NCI-H2107 (cell line): ENCODE measurements at regions not wholly inside any gene's neighbourhood (a gene's known extent, or its start where the extent isn't known, plus 50 kb on each side); places are given as distances from the start of the nearest gene placed in this dataset.

Experiments
- DNase-seq: peaks from one replicate; lab custom pipeline; 2025; lab: John Stamatoyannopoulos, UW

GRCh38 chr12:41888285-41888684, 256.4 kb downstream of the GXYLT1 start:
- no peak for DNase-seq

GRCh38 chr12:41881891-41882805, 262.5 kb downstream of the GXYLT1 start:
- no peak for DNase-seq

GRCh38 chr12:41869432-41869831, 275.2 kb downstream of the GXYLT1 start:
- no peak for DNase-seq

- no peak for DNase-seq
These were observed 277.7 kb downstream of the GXYLT1 start for GRCh38 chr12:41866878-41867430.

GRCh38 chr12:41856228-41856627, 288.4 kb downstream of the GXYLT1 start:
- DNase-seq: no peak

GRCh38 chr12:41850046-41850445, 294.6 kb downstream of the GXYLT1 start:
- no peak for DNase-seq

GRCh38 chr12:41846718-41847117, 298.0 kb downstream of the GXYLT1 start:
- no peak for DNase-seq

- no peak for DNase-seq
These were observed 308.3 kb downstream of the GXYLT1 start for GRCh38 chr12:41836416-41836815.

GRCh38 chr12:41835556-41835955, 309.1 kb downstream of the GXYLT1 start:
- no peak for DNase-seq

GRCh38 chr12:41819948-41820347, 324.7 kb downstream of the GXYLT1 start:
- DNase-seq: no peak

GRCh38 chr12:41804026-41804425, 340.6 kb downstream of the GXYLT1 start:
- DNase-seq: no peak

- no peak for DNase-seq
These were observed 341.9 kb downstream of the GXYLT1 start for GRCh38 chr12:41802803-41803202.

- DNase-seq: no peak
These were observed 343.4 kb downstream of the GXYLT1 start for GRCh38 chr12:41801261-41801660.

GRCh38 chr12:41799671-41800070, 345.0 kb downstream of the GXYLT1 start:
- no peak for DNase-seq

GRCh38 chr12:41795910-41796309, 348.8 kb downstream of the GXYLT1 start:
- no peak for DNase-seq

GRCh38 chr12:41795051-41795600, 349.5 kb downstream of the GXYLT1 start:
- no peak for DNase-seq

GRCh38 chr12:41794336-41794735, 350.3 kb downstream of the GXYLT1 start:
- DNase-seq: no peak

GRCh38 chr12:41784957-41785356, 359.7 kb downstream of the GXYLT1 start:
- no peak for DNase-seq

- no peak for DNase-seq
These were observed 365.7 kb downstream of the GXYLT1 start for GRCh38 chr12:41778934-41779333.

- DNase-seq: no peak
These were observed 367.4 kb downstream of the GXYLT1 start for GRCh38 chr12:41777064-41777790.

GRCh38 chr12:41772478-41772877, 372.2 kb downstream of the GXYLT1 start:
- no peak for DNase-seq

GRCh38 chr12:41769810-41770209, 374.9 kb downstream of the GXYLT1 start:
- no peak for DNase-seq

GRCh38 chr12:41768456-41768855, 376.2 kb downstream of the GXYLT1 start:
- DNase-seq: no peak
